Astrocyte (in vitro differentiated cells and primary cell): ENCODE measurements at regions not wholly inside any gene's neighbourhood (a gene's known extent, or its start where the extent isn't known, plus 50 kb on each side); places are given as distances from the start of the nearest gene placed in this dataset.

Source experiments
- EZH2 ChIP-seq: IDR thresholded peaks from 2 replicates; pipeline ENCODE4 v1.6.1; 2012; ENCODE audit warnings: mild to moderate bottlenecking, low read length, inconsistent platforms; ENCODE audit not compliant: insufficient read depth
- TF ChIP-seq, protein P1 (sequence below): IDR thresholded peaks from 2 replicates; pipeline ENCODE4 v1.5.1; 2011; ENCODE audit warnings: low read depth, mild to moderate bottlenecking, inconsistent platforms, low read length, moderate library complexity; ENCODE audit not compliant: insufficient read depth

DNA sequence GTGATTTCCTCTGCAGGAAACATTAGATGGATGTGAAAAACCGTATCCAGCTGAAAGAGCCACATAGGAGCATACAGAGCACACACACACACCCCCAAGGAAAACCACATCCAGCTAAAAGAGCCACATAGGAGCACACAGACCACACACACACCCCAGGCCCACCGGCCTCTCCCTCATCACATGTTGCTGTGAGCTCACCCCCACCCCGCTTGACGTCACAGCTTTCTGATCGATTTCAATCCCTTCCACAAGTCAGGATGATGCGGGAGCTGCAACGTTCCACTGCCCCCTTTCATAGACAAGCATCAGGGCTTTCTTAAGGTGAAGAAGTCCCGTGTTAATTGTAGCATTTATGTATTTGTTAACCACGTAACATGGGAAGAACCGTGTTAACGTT lies 72.4 kb upstream of the SOX1 start:
- TF ChIP-seq, protein P1, sequence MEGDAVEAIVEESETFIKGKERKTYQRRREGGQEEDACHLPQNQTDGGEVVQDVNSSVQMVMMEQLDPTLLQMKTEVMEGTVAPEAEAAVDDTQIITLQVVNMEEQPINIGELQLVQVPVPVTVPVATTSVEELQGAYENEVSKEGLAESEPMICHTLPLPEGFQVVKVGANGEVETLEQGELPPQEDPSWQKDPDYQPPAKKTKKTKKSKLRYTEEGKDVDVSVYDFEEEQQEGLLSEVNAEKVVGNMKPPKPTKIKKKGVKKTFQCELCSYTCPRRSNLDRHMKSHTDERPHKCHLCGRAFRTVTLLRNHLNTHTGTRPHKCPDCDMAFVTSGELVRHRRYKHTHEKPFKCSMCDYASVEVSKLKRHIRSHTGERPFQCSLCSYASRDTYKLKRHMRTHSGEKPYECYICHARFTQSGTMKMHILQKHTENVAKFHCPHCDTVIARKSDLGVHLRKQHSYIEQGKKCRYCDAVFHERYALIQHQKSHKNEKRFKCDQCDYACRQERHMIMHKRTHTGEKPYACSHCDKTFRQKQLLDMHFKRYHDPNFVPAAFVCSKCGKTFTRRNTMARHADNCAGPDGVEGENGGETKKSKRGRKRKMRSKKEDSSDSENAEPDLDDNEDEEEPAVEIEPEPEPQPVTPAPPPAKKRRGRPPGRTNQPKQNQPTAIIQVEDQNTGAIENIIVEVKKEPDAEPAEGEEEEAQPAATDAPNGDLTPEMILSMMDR, result no peak
- no peak for TF ChIP-seq EZH2
